ENCODE measurements at regions not wholly inside any gene's neighbourhood (a gene's known extent, or its start where the extent isn't known, plus 50 kb on each side); places are given as distances from the start of the nearest gene placed in this dataset.

DNA sequence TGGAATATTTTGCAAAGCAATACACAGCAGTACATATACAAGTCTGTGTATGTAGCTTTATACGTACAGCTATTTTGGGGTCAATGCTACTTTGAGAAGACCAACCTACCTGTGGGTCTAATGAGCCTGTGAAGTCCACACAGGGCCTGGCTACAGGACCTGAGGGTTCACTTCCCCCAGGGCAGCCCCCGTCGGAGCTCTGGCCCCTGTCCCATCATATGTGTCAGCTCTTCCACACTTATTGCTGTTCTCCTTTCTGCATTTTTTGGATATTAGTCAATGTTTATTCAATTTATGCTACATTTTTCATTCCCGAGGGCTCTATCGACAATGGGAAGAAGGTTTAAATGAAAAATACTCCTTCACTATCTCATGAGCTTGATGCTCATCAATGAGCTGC lies 1473.6 kb downstream of the BRD1 start:
- no peak overlapping the region for H3K27ac ChIP-seq
- no peaks in the 10 kb centered on the region for H3K36me3 ChIP-seq
- 54 to 82% (median 71%) methylated on average over 5 of the region's 5 CpGs for WGBS, 5 donors
- H3K27me3 ChIP-seq: peaks cover 0 to 62% (median 0%) of the 10 kb centered on the region in 3 donors
- no peaks in the 10 kb centered on the region for H3K4me1 ChIP-seq
- TF ChIP-seq POLR2A (IDR thresholded peaks at IDR 0.05) (no peak), EP300 (IDR thresholded peaks at IDR 0.05) (no peak), POLR2AphosphoS5 (IDR thresholded peaks at IDR 0.05) (no peak)
- TF ChIP-seq, protein P1, sequence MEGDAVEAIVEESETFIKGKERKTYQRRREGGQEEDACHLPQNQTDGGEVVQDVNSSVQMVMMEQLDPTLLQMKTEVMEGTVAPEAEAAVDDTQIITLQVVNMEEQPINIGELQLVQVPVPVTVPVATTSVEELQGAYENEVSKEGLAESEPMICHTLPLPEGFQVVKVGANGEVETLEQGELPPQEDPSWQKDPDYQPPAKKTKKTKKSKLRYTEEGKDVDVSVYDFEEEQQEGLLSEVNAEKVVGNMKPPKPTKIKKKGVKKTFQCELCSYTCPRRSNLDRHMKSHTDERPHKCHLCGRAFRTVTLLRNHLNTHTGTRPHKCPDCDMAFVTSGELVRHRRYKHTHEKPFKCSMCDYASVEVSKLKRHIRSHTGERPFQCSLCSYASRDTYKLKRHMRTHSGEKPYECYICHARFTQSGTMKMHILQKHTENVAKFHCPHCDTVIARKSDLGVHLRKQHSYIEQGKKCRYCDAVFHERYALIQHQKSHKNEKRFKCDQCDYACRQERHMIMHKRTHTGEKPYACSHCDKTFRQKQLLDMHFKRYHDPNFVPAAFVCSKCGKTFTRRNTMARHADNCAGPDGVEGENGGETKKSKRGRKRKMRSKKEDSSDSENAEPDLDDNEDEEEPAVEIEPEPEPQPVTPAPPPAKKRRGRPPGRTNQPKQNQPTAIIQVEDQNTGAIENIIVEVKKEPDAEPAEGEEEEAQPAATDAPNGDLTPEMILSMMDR (IDR thresholded peaks at IDR 0.05): no peak
- H3K9me3 ChIP-seq: no peaks in the 10 kb centered on the region
- DNase-seq: no peak
- no peak overlapping the region for H3K4me3 ChIP-seq
- intact Hi-C loops (cut with DNase I; ENCODE audit: low total_unique reads): no loop called here

DNA sequence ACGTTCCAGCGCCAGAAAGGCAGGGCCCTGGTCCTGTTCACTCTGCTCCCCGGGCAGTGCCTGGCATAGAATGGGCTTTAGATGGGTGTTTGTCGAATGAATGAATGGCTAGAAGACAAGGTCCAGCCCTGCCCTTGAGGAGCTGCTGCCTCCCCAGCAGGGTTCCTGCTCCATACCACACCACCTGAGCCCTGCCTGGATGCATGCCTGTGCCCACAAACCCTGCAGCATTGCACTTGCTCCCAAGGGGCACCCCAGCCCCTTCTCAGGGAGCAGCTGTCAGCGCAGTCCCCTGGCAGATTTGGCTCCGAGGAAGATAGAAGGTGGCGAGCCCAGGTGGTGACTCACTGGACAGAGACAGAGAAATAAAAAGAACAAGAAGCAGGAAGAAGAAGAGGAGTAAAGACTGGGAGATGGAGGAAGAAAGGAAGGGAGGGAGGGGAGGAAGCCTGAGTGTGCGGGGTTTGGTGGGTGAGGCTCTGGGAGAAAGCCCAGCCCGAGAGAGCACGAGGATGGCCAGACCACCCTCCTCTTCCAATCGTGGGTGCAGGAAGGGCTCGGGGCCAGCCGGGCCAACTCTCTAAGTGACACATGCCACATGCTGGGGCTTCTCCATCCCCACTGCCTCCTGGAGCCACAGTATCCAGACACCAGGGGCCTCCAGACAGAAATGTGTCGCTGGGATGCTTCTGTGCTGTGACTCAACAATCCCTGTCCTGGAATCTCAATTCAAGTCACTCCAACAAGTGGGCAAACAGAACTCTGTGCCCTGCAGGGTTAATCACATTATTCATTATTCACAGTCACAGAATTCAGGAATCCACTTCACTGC lies 1474.3 kb downstream of the BRD1 start:
- TF ChIP-seq, protein P1 (IDR thresholded peaks at IDR 0.05): no peak
- TF ChIP-seq POLR2A (IDR thresholded peaks at IDR 0.05): no peak
- no peak for TF ChIP-seq EP300 (IDR thresholded peaks at IDR 0.05)
- TF ChIP-seq POLR2AphosphoS5 (IDR thresholded peaks at IDR 0.05): no peak
- WGBS, 5 donors: 72 to 80% (median 76%) methylated on average over 14 of the region's 14 CpGs

DNA sequence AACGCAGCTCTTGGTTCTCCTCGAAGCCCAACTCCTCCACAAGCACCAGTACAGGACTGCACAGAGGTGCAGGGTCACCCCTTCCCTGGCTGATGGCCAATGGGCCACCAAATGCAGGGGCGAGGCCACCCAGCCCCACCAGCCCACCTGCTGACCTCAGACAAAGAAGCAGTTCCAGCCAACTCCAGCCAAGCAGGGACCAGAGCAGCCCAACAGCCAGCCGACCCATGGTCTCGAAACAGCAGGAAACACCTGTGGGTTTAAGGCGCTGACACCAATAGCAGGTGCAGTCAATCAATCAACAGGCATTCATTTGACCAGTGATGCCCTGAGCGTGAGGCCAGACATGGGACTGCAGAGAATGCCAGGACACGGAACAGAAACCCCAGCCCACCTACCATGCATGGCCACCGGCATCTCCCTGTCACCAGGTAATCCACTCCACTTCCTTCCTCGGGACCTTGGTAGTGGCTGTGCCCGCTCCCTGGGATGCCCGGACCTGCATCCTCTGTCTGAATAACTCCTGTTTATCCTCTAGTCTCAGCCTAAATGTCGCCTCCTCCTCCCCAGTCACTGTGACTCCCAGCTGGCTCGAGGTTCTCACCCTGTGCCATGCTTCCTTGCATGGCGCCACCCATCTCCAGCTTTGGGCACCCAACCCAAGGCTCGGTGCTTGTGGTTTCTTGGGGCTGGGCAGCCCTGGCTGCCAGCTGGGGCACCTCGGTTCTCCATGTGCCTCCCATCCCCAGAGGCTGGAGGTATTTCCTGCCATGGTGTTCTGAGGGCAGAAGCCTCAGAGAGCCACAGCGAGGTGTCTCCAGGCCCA lies 1475.4 kb downstream of the BRD1 start:
- Histone ChIP-seq H3K27ac (no peak overlapping the region), H3K4me1 (no peaks in the 10 kb centered on the region), H3K36me3 (no peaks in the 10 kb centered on the region), H3K4me3 (no peak overlapping the region), H3K9me3 (no peaks in the 10 kb centered on the region), H3K27me3 (peaks cover 0 to 59% (median 0%) of the 10 kb centered on the region in 3 donors)
- WGBS, 5 donors: 75 to 80% (median 78%) methylated on average over 14 to 18 of the region's 18 CpGs
- no peak for DNase-seq
- no peak for TF ChIP-seq EP300 (IDR thresholded peaks at IDR 0.05)
- TF ChIP-seq POLR2AphosphoS5 (IDR thresholded peaks at IDR 0.05): no peak
- TF ChIP-seq POLR2A (IDR thresholded peaks at IDR 0.05): no peak
- TF ChIP-seq, protein P1 (IDR thresholded peaks at IDR 0.05): no peak
- intact Hi-C loops (cut with DNase I; ENCODE audit: low total_unique reads): no loop called here

More for the DNA sequence above, 1474.3 kb downstream of the BRD1 start:
- no peak for DNase-seq
- intact Hi-C loops (cut with DNase I; ENCODE audit: low total_unique reads): no loop called here
- Histone ChIP-seq H3K9me3 (no peaks in the 10 kb centered on the region), H3K27me3 (peaks cover 0 to 59% (median 0%) of the 10 kb centered on the region in 3 donors), H3K4me1 (no peaks in the 10 kb centered on the region), H3K36me3 (no peaks in the 10 kb centered on the region), H3K27ac (no peak overlapping the region), H3K4me3 (no peak overlapping the region)

DNA sequence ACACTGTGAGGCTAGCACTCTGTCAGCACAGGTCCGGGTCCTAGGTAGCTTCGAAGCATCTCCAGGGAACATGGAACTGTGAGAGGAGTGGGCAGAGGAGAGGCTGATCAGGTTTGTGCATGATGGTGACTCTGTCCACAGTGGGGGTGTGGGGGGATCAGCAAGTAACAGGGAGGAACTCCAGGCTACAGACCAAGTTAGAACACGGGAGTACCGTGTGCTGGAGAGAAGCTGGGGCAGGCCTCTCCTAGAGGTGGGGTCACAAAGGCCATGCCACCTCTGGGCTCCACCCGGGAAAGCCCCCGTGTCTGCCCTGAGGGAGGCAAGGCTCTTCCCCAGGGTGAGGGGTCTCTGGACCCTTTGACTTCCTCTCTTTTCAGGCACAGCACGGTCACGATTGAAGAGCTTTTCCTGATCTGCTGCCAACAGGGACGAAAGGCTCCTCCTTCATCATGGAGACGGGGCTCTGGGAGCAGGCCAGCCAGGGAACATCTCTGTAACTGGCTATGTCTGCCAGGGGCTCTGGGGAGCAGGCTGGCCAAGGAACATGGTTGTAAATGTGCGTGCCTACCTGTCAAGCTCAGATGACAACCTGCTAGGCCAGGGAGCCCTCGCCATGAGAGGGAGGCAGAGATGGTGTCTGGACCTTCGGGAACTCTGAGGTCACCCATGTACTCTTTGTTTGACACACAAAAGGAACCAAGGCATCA lies 1476.1 kb downstream of the BRD1 start:
- DNase-seq: no peak
- TF ChIP-seq POLR2AphosphoS5 (IDR thresholded peaks at IDR 0.05) (no peak), POLR2A (IDR thresholded peaks at IDR 0.05) (no peak), EP300 (IDR thresholded peaks at IDR 0.05) (no peak)
- TF ChIP-seq, protein P1 (IDR thresholded peaks at IDR 0.05): no peak
- intact Hi-C loops (cut with DNase I; ENCODE audit: low total_unique reads): no loop called here
- Histone ChIP-seq H3K27me3 (peaks cover 0 to 59% (median 0%) of the 10 kb centered on the region in 3 donors), H3K36me3 (no peaks in the 10 kb centered on the region), H3K9me3 (no peaks in the 10 kb centered on the region), H3K4me1 (no peaks in the 10 kb centered on the region), H3K27ac (no peak overlapping the region), H3K4me3 (no peak overlapping the region)
- WGBS, 5 donors: 63 to 78% (median 74%) methylated on average over 11 to 13 of the region's 13 CpGs
